ENCODE measurements at regions not wholly inside any gene's neighbourhood (a gene's known extent, or its start where the extent isn't known, plus 50 kb on each side); places are given as distances from the start of the nearest gene placed in this dataset.
A peak's percentile ranks its signal among the peaks of the same experiment; 100 is the strongest.
"Not testable (repeated sequence)": the region's sequence is repeated elsewhere in the genome, so short reads cannot be mapped to it uniquely, and the experiment has no call there.

DNA sequence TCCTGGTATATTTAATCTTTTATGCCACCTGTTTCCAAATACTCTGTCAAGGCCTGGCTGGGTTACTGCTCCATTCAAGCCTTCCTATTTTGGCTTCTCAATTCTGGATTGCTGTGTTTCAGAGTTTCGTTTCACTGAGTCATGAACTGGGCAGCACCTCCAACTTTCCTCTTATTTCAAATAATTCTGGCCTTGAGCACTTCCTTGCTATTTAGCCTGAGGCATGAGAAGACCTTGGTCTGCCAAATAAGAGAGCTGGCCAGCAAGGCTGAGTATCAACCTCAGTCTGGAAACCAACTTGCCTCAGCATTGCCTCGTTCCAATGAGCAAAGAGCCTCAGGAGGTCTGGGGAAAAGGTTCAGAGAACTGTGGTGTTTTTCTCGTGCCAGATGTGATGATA is 66.6 kb downstream of the TNFAIP3 start:
- H3K4me3 ChIP-seq = no peak overlapping the region
- no peak for DNase-seq (ENCODE audit: low spot score)
- H3K27ac ChIP-seq = peak overlapping the region; percentile 24 to 46
- TF ChIP-seq CTCF (IDR thresholded peaks at IDR 0.05) = no peak

- Histone ChIP-seq H3K27ac (no peak overlapping the region), H3K4me3 (no peak overlapping the region)
- TF ChIP-seq CTCF (IDR thresholded peaks at IDR 0.05) = no peak
- DNase-seq (ENCODE audit: low spot score) = no peak
Measured at GRCh38 chr6:137936798-137937197, 69.7 kb downstream of the TNFAIP3 start.

GRCh38 chr6:137937834-137938233 is 70.8 kb downstream of the TNFAIP3 start:
- Histone ChIP-seq H3K4me3 (no peak overlapping the region), H3K27ac (no peak overlapping the region)
- DNase-seq (ENCODE audit: low spot score) = no peak
- no peak for TF ChIP-seq CTCF (IDR thresholded peaks at IDR 0.05)

- no peak overlapping the region for H3K27ac ChIP-seq
- H3K4me3 ChIP-seq = no peak overlapping the region
- TF ChIP-seq CTCF (IDR thresholded peaks at IDR 0.05) = no peak
- DNase-seq (ENCODE audit: low spot score) = no peak
Measured at GRCh38 chr6:137938770-137939379, 71.8 kb downstream of the TNFAIP3 start.

DNA sequence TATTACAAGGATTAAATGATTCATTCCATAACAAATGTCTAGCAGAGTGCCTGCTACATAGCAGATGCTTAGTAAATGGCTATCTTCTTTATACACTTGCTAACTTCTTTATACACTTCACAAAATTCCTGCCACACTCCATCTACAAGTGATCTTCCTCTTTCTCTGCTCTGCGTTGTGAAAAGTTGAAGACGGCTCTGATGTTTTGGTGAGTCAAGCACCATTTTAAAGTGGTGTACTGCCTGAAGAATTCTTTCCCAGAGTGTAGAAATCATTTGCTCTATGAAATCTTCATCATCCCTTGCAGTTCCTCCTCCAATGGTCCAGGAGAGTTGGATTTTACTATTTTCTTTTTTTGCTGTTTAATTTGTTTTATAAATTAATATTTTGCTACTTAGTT is 74.9 kb downstream of the TNFAIP3 start:
- H3K4me3 ChIP-seq = no peak overlapping the region
- DNase-seq (ENCODE audit: low spot score) = no peak
- no peak for TF ChIP-seq CTCF (IDR thresholded peaks at IDR 0.05)
- no peak overlapping the region for H3K27ac ChIP-seq

- no peak for TF ChIP-seq CTCF (IDR thresholded peaks at IDR 0.05)
- Histone ChIP-seq H3K27ac (no peak overlapping the region), H3K4me3 (no peak overlapping the region)
- no peak for DNase-seq (ENCODE audit: low spot score)
Measured at GRCh38 chr6:137942736-137943135, 75.7 kb downstream of the TNFAIP3 start.

GRCh38 chr6:137944381-137944780 is 77.3 kb downstream of the TNFAIP3 start:
- DNase-seq (ENCODE audit: low spot score); H3K4me3 ChIP-seq; H3K27ac ChIP-seq: not testable (repeated sequence)
